Keratinocyte (primary cell): ENCODE measurements at regions not wholly inside any gene's neighbourhood (a gene's known extent, or its start where the extent isn't known, plus 50 kb on each side); places are given as distances from the start of the nearest gene placed in this dataset.

ENCODE experiments used
- DNase-seq: peaks from one replicate; pipeline ENCODE4 v3.0.0-alpha.2; 2011; ENCODE audit warnings: low read depth, missing footprints, low spot score
- FAIRE-seq: peaks from 2 replicates; lab custom pipeline; 2011; peaks lifted over from hg19 to GRCh38; lab: Jason Lieb, UNC
- H2AFZ ChIP-seq: 2 replicates; pipeline ENCODE4 v1.6.0; 2012; ENCODE audit warnings: low read length, control low read depth, inconsistent platforms; ENCODE audit not compliant: control insufficient read depth
- H3K27ac ChIP-seq: 2 replicates; pipeline ENCODE4 v1.5.1; 2011; ENCODE audit warnings: low read length; ENCODE audit not compliant: control insufficient read depth, insufficient read depth
- H3K27me3 ChIP-seq: 3 replicates; pipeline ENCODE4 v1.6.0; 2011; ENCODE audit warnings: low read length; ENCODE audit not compliant: control insufficient read depth, insufficient read depth; ENCODE audit errors: extremely low read depth
- H3K36me3 ChIP-seq, 2 experiments: 2 replicates in 1 of 2; 3 replicates in 1 of 2; pipeline ENCODE4 v1.5.1; 2011; ENCODE audit warnings: low read length in 2 of 2, mild to moderate bottlenecking in 1 of 2; ENCODE audit not compliant: control insufficient read depth in 2 of 2, insufficient read depth in 2 of 2; ENCODE audit errors: extremely low read depth in 1 of 2
- H3K4me1 ChIP-seq: 3 replicates; pipeline ENCODE4 v1.5.1; 2011; ENCODE audit warnings: low read length; ENCODE audit not compliant: control insufficient read depth, insufficient read depth; ENCODE audit errors: extremely low read depth
- H3K4me2 ChIP-seq: 3 replicates; pipeline ENCODE4 v1.6.0; 2011; ENCODE audit warnings: low read depth, low read length; ENCODE audit not compliant: control insufficient read depth, insufficient read depth; ENCODE audit errors: extremely low read depth
- H3K4me3 ChIP-seq, 3 experiments: fragments of 200-600 bp in 1 of 3; sonication (generic) in 1 of 3; 2 replicates in 2 of 3; 3 replicates in 1 of 3; pipeline ENCODE4 v1.5.1; 2011 to 2016; ENCODE audit warnings: low read length in 3 of 3, mild to moderate bottlenecking in 3 of 3, control low read depth in 2 of 3, inconsistent platforms in 1 of 3, low read depth in 1 of 3, mixed read lengths in 1 of 3, mixed run types in 1 of 3, moderate library complexity in 1 of 3; ENCODE audit not compliant: control insufficient read depth in 2 of 3, insufficient read depth in 2 of 3; ENCODE audit errors: extremely low read depth in 1 of 3
- H3K79me2 ChIP-seq: 2 replicates; pipeline ENCODE4 v1.6.0; 2012; ENCODE audit warnings: low read length; ENCODE audit not compliant: control insufficient read depth, insufficient read depth
- H3K9ac ChIP-seq: 3 replicates; pipeline ENCODE4 v1.6.0; 2011; ENCODE audit warnings: low read length; ENCODE audit not compliant: control insufficient read depth, insufficient read depth; ENCODE audit errors: extremely low read depth
- H3K9me1 ChIP-seq: 3 replicates; pipeline ENCODE4 v1.6.0; 2011; ENCODE audit warnings: low read length; ENCODE audit not compliant: control insufficient read depth, insufficient read depth; ENCODE audit errors: extremely low read depth
- H3K9me3 ChIP-seq: 2 replicates; pipeline ENCODE4 v1.5.1; 2012; ENCODE audit warnings: low read depth, low read length; ENCODE audit not compliant: control insufficient read depth
- H4K20me1 ChIP-seq: 3 replicates; pipeline ENCODE4 v1.6.0; 2011; ENCODE audit warnings: low read length; ENCODE audit not compliant: control insufficient read depth, insufficient read depth; ENCODE audit errors: extremely low read depth
- CTCF ChIP-seq, 3 experiments: IDR thresholded peaks in 1 of 3; conservative IDR thresholded peaks in 1 of 3; optimal IDR thresholded peaks in 1 of 3; 2 replicates in 2 of 3; 3 replicates in 1 of 3; pipeline versions ENCODE3 to v1.5.1; 2011; ENCODE audit warnings: low read length in 3 of 3, mild to moderate bottlenecking in 3 of 3, moderate library complexity in 2 of 3, control low read depth in 1 of 3, inconsistent platforms in 1 of 3; ENCODE audit not compliant: insufficient read depth in 2 of 3; ENCODE audit errors: extremely low read depth in 1 of 3
- EZH2 ChIP-seq: IDR thresholded peaks from one replicate; pipeline ENCODE4 v1.6.1; 2012; ENCODE audit warnings: inconsistent platforms, mild to moderate bottlenecking, low read length, moderate library complexity
- dilution Hi-C: fragments of 300-500 bp; cut with MboI; formaldehyde crosslinking; loops from one replicate; pipeline ENCODE4 v1.7.0; 2020; ENCODE audit warnings: low sequenced_read_pairs; ENCODE audit not compliant: extremely low pct_ligation_motif_present

DNA sequence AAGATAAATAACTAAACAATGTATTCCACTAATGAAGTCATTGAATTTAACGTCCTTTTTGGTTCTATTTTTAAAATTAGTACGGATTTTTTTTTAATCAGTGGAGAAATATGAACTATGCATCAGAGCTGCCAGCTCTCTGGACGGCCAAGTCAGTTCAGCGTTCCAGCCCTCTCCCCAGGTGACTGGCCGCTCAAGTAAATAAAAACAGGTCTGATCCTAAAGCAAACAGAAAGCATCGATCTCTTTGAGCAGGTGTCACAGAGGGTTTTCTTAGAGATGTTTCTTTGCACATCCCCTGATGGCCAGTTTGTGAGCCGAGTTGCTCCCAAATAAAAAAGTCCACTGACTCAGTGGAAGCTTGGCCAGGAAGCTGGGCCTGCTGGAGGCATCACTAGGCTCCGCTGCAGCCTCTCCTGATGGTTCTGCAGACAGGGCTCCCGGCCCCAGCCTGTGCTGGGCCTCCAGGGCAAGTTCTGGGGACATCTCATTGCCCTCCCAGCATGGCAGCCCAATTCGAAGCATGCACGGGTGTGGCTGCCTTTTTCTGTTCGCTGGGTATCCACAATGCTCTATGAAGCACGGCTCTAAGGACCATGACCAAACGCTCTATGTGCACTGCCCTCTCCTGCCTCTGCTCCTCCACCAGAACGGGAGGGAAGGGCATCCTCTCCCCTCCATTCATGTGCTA, 74.7 kb upstream of the PPP2R2D start:
- Histone ChIP-seq H3K79me2 (no peaks in the 10 kb centered on the region), H4K20me1 (no peaks in the 10 kb centered on the region), H3K9me3 (peaks cover 2% of the 10 kb centered on the region), H3K9me1 (no peaks in the 10 kb centered on the region), H3K27me3 (no peaks in the 10 kb centered on the region), H3K4me1 (no peaks in the 10 kb centered on the region), H3K36me3 (no peaks in the 10 kb centered on the region), H3K4me3 (no peak overlapping the region), H3K9ac (no peak overlapping the region), H3K27ac (no peak overlapping the region), H2AFZ (no peak overlapping the region), H3K4me2 (no peak overlapping the region)
- no peak for TF ChIP-seq CTCF (optimal IDR thresholded peaks at IDR 0.05 in 1 of 3, IDR thresholded peaks at IDR 0.05 in 1 of 3, conservative IDR thresholded peaks at IDR 0.05 in 1 of 3; ENCODE audit: extremely low read depth in 1 of 3, insufficient read depth in 2 of 3, low read length in 3 of 3)
- TF ChIP-seq EZH2, result no peak
- FAIRE-seq, result no peak
- DNase-seq, result no peak
- dilution Hi-C loops, result no loop called here

DNA sequence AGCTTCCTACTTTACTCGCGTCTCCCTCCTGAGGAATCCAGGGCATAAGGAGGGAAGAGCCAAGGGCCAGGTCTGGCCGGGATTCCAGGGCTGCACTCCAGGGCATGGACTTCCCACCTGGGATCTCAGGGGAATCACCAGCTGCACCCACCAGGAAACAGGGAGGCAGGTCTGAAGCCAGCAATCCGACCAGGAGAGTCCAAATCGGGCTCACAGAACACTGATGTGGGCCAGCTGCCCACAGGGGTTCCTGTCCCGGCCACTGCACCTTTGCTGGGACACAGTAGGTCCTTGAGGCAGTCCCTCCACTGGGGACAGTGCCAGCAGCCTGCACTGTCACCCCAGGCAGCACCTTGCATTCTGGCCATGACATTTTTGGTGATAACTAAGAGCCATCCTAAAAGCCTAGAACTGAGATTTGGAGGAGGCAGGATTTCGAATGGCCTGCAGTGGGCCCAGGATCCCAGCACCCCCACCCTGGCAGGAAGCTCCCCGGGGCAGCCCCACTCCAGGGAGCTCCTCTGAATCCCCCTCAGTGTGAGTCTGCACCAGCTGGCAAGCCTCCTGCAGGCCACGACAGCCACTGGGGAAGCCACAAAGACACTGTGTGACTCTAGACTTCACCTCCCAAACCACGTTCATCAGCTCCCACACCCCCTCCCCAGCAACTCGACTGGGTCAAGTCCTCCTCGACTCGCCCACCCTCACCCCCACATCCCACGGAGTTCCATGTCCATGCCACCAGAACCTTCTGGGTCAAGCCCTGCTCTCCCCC, 71.5 kb upstream of the PPP2R2D start:
- Histone ChIP-seq H2AFZ (no peak overlapping the region), H3K4me2 (no peak overlapping the region), H3K27me3 (no peaks in the 10 kb centered on the region), H3K9me1 (no peaks in the 10 kb centered on the region), H4K20me1 (no peaks in the 10 kb centered on the region), H3K79me2 (no peaks in the 10 kb centered on the region), H3K27ac (no peak overlapping the region), H3K4me1 (no peaks in the 10 kb centered on the region), H3K36me3 (no peaks in the 10 kb centered on the region), H3K9me3 (peaks cover 2% of the 10 kb centered on the region), H3K4me3 (no peak overlapping the region), H3K9ac (no peak overlapping the region)
- DNase-seq (no peak), FAIRE-seq (no peak)
- TF ChIP-seq EZH2 (no peak), CTCF (optimal IDR thresholded peaks at IDR 0.05 in 1 of 3, IDR thresholded peaks at IDR 0.05 in 1 of 3, conservative IDR thresholded peaks at IDR 0.05 in 1 of 3; ENCODE audit: extremely low read depth in 1 of 3, insufficient read depth in 2 of 3, low read length in 3 of 3) (no peak)
- dilution Hi-C loops, result no loop called here
